Activated gamma-delta T cell treated with anti-CD3 and anti-CD28 coated beads, Interleukin-2, amount 50 U/mL, for 16 hours (primary cell): ENCODE measurements at regions not wholly inside any gene's neighbourhood (a gene's known extent, or its start where the extent isn't known, plus 50 kb on each side); places are given as distances from the start of the nearest gene placed in this dataset.

Experiments used
- DNase-seq: peaks from one replicate; pipeline ENCODE4 v3.0.0-alpha.2; 2020; ENCODE audit warnings: low read depth

GRCh38 chr3:66748175-66748876 is 247.5 kb upstream of the LRIG1 start:
- DNase-seq, result no peak

- DNase-seq, result no peak
Measured at GRCh38 chr3:66751842-66752241, 246.3 kb upstream of the KBTBD8 start.

- no peak for DNase-seq
Measured at GRCh38 chr3:66753670-66754069, 244.4 kb upstream of the KBTBD8 start.

GRCh38 chr3:66754613-66755012 is 243.5 kb upstream of the KBTBD8 start:
- no peak for DNase-seq

GRCh38 chr3:66755924-66756323 is 242.2 kb upstream of the KBTBD8 start:
- no peak for DNase-seq

- DNase-seq, result no peak
Measured at GRCh38 chr3:66756468-66757036, 241.6 kb upstream of the KBTBD8 start.

GRCh38 chr3:66761093-66761780 is 236.9 kb upstream of the KBTBD8 start:
- no peak for DNase-seq

- DNase-seq, result no peak
Measured at GRCh38 chr3:66762916-66763693, 235.0 kb upstream of the KBTBD8 start.

- DNase-seq, result no peak
Measured at GRCh38 chr3:66778107-66778506, 220.0 kb upstream of the KBTBD8 start.

- DNase-seq, result no peak
Measured at GRCh38 chr3:66778777-66779176, 219.3 kb upstream of the KBTBD8 start.

- DNase-seq, result no peak
Measured at GRCh38 chr3:66785191-66785909, 212.8 kb upstream of the KBTBD8 start.

GRCh38 chr3:66789580-66790237 is 208.4 kb upstream of the KBTBD8 start:
- no peak for DNase-seq

- no peak for DNase-seq
Measured at GRCh38 chr3:66792086-66792485, 206.0 kb upstream of the KBTBD8 start.

- no peak for DNase-seq
Measured at GRCh38 chr3:66795365-66795764, 202.7 kb upstream of the KBTBD8 start.

- DNase-seq, result no peak
Measured at GRCh38 chr3:66796343-66796742, 201.8 kb upstream of the KBTBD8 start.

- no peak for DNase-seq
Measured at GRCh38 chr3:66797889-66798560, 200.1 kb upstream of the KBTBD8 start.

GRCh38 chr3:66800941-66801545 is 197.1 kb upstream of the KBTBD8 start:
- no peak for DNase-seq

GRCh38 chr3:66803206-66803605 is 194.9 kb upstream of the KBTBD8 start:
- DNase-seq, result no peak

GRCh38 chr3:66803721-66804695 is 194.1 kb upstream of the KBTBD8 start:
- no peak for DNase-seq
